ENCODE measurements at regions not wholly inside any gene's neighbourhood (a gene's known extent, or its start where the extent isn't known, plus 50 kb on each side); places are given as distances from the start of the nearest gene placed in this dataset.

DNA sequence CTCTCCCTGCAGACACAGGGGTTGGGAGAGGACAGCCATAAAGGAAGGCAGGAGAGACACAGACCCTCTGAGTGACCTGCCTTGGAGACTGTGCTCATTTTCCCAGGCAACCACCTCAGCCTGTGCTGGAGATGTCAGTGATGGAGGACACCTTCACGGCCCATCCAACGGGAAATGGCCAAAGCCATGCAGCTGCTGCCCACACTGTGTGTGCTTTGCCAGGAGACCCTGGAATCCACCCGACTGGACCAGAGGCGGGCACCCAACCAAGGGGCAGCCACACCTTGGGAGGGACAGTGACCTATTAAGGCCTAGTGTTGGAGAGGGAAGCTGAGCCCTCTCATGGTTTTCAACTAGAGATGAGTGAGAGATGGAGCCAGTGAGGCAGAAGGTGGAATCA, 192.5 kb downstream of the SMAD2 start:
- peaks cover 9 to 13% (median 11%) of the 10 kb centered on the region in 3 donors for H3K27me3 Mint-ChIP-seq (ENCODE audit: low read depth in 3 of 3)
- H3K9me3 Mint-ChIP-seq, result peaks cover 0 to 3% (median 0%) of the 10 kb centered on the region in 6 donors
- no peak overlapping the region for H3K27ac Mint-ChIP-seq
- no peaks in the 10 kb centered on the region for H3K36me3 Mint-ChIP-seq
- H3K4me3 Mint-ChIP-seq, result no peak overlapping the region
- H3K4me1 Mint-ChIP-seq, result no peaks in the 10 kb centered on the region
- no peak for DNase-seq

DNA sequence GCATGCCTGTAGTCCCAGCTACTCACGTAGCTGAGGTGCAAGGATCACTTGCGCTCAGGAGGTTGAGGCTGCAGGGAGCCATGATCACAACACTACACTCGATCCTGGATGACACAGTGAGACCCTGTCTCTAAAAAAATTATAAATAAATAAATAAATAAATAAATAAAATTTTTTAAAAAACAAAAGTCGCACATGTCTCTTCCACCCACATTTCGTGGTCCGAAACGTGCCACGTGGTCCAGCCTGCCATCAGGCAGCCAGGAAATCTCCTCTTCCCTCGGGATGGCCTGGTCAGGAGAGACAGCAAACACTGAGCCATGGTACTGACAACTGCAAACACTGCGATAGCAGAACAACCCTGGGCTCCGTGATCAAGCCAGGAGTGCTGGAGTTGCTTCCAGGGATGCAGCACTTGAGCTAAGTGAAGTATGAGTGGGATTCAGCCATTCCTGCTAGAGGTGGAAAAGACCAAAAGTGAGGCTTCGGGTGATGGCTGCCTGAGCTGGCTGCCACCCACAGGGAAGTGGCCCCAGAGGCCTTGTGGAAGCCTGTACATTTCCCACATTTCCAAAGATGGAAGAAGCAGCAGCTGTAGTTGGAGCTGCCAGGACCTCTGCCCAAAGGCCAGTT, 193.1 kb downstream of the SMAD2 start:
- peaks cover 9 to 13% (median 13%) of the 10 kb centered on the region in 3 donors for H3K27me3 Mint-ChIP-seq (ENCODE audit: low read depth in 3 of 3)
- H3K36me3 Mint-ChIP-seq, result no peaks in the 10 kb centered on the region
- H3K4me1 Mint-ChIP-seq, result no peaks in the 10 kb centered on the region
- peaks cover 0 to 3% (median 0%) of the 10 kb centered on the region in 6 donors for H3K9me3 Mint-ChIP-seq
- H3K27ac Mint-ChIP-seq, result no peak overlapping the region
- DNase-seq, result no peak
- H3K4me3 Mint-ChIP-seq, result no peak overlapping the region

- no peak for DNase-seq
- Mint-ChIP-seq H3K27ac (no peak overlapping the region), H3K36me3 (no peaks in the 10 kb centered on the region), H3K27me3 (ENCODE audit: low read depth in 3 of 3) (peaks cover 9 to 18% (median 13%) of the 10 kb centered on the region in 3 donors), H3K4me1 (no peaks in the 10 kb centered on the region), H3K9me3 (peaks cover 0 to 3% (median 0%) of the 10 kb centered on the region in 6 donors), H3K4me3 (no peak overlapping the region)
Observed at GRCh38 chr18:47736376-47737140, 193.9 kb downstream of the SMAD2 start.

DNA sequence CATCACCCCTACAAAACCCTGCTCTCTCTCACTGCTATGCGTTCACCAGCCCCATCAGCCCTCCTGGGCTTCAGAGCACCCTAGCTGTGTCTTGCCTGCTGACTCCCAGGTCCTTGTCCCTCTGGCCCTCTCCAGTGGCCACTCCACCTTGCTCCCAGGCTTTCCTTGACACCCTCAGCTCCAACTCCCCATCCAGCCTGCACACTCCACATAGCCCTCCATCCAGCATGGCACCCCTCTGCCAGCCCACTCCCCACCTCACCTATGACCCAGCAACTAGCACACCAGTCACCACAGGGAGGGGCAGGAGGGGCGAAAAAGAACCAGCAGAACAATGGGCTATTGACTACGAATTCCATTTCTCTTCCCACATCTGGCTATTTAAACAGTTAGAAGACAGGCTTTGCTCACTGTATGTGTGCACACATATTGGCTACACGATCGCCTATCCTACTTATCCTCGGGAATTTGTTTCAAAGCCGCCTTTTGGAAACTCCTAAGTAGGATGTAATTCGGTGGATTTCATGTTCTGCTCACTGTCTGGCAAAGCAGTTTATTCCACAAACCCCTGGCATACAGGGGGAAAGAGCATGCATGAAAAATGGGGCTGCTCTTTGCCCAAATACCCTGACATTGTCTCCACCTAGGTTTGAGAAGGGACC, 195.3 kb downstream of the SMAD2 start:
- Mint-ChIP-seq H3K27ac (no peak overlapping the region), H3K27me3 (ENCODE audit: low read depth in 3 of 3) (peaks cover 9 to 21% (median 15%) of the 10 kb centered on the region in 3 donors), H3K4me3 (no peak overlapping the region), H3K9me3 (peaks cover 0 to 3% (median 0%) of the 10 kb centered on the region in 6 donors), H3K4me1 (no peaks in the 10 kb centered on the region), H3K36me3 (no peaks in the 10 kb centered on the region)
- DNase-seq, result no peak

DNA sequence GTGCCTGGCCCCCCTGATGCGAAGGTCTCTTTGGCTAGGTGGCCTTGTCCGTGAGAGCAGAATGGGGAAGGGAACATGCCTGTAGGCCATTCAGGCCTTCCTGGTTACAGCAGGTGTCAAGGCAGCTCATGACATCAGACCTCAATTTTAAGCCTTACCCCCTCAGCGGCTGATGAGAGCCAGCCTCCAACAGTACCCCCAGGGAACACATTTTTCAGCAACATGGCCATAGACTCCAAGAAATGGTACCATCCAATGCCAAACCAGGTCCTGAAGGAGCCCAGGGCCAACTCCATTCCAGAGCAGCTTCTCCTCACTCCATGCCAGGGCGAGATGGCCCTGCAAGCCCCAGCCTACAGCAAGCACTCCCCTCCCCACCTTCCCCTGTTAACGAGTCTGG, 199.2 kb downstream of the SMAD2 start:
- Mint-ChIP-seq H3K27ac (no peak overlapping the region), H3K9me3 (no peaks in the 10 kb centered on the region), H3K36me3 (no peaks in the 10 kb centered on the region), H3K4me3 (no peak overlapping the region), H3K4me1 (no peaks in the 10 kb centered on the region), H3K27me3 (ENCODE audit: low read depth in 3 of 3) (peaks cover 7 to 14% (median 7%) of the 10 kb centered on the region in 3 donors)
- DNase-seq, result no peak

GRCh38 chr18:47730795-47731194, 199.7 kb downstream of the SMAD2 start:
- Mint-ChIP-seq H3K27ac (no peak overlapping the region), H3K9me3 (no peaks in the 10 kb centered on the region), H3K36me3 (no peaks in the 10 kb centered on the region), H3K4me1 (no peaks in the 10 kb centered on the region), H3K27me3 (ENCODE audit: low read depth in 3 of 3) (peaks cover 4 to 9% (median 7%) of the 10 kb centered on the region in 3 donors), H3K4me3 (no peak overlapping the region)
- DNase-seq, result no peak

DNA sequence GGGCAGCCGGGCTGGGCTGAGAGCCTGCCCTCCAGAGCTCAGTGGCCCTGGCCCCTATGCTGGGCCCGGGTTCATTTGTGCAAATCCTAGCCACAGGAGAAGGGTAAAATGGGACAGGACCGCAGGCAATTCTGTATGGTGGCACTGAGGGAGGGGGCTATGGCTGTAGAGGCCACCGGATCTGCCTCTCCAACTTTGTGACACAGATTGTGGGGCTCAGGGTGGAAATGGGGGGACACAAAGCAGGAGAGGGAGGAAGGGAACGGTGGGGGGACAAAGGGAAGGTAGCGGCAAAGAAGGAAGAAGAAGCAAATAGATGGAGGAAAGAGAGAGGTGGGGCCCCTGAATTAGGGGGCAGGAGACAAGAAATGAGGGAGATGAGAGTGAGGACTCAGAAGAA, 201.1 kb downstream of the SMAD2 start:
- no peak for DNase-seq
- Mint-ChIP-seq H3K4me3 (no peak overlapping the region), H3K36me3 (no peaks in the 10 kb centered on the region), H3K9me3 (no peaks in the 10 kb centered on the region), H3K27me3 (ENCODE audit: low read depth in 3 of 3) (peaks cover 0 to 15% (median 4%) of the 10 kb centered on the region in 3 donors), H3K27ac (no peak overlapping the region), H3K4me1 (no peaks in the 10 kb centered on the region)

- H3K27me3 Mint-ChIP-seq (ENCODE audit: low read depth in 3 of 3), result peaks cover 0 to 15% (median 4%) of the 10 kb centered on the region in 3 donors
- no peaks in the 10 kb centered on the region for H3K4me1 Mint-ChIP-seq
- H3K9me3 Mint-ChIP-seq, result no peaks in the 10 kb centered on the region
- H3K4me3 Mint-ChIP-seq, result no peak overlapping the region
- H3K36me3 Mint-ChIP-seq, result no peaks in the 10 kb centered on the region
- DNase-seq, result no peak
- no peak overlapping the region for H3K27ac Mint-ChIP-seq
Observed at GRCh38 chr18:47728921-47729320, 201.5 kb downstream of the SMAD2 start.

DNA sequence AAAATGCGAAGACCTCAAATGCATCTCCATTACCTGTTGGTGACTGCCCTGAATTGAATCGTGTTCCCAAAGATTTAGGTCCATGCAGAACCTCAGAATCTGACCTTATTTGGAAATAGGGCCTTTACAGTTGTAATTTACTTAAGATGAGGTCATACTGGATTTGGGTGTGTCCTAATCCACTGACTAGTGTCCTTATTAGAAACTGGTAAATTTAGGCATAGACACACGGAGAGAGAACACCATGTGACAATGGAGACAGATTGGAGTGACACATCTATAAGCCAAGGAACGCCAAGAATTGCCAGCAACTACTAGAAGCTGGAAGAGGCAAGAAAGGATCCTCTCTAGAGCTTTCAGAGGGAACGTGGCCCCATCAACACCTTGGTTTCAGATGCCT, 203.1 kb downstream of the SMAD2 start:
- H3K27ac Mint-ChIP-seq, result no peak overlapping the region
- H3K36me3 Mint-ChIP-seq, result no peaks in the 10 kb centered on the region
- no peak for DNase-seq
- H3K4me3 Mint-ChIP-seq, result no peak overlapping the region
- no peaks in the 10 kb centered on the region for H3K9me3 Mint-ChIP-seq
- H3K4me1 Mint-ChIP-seq, result no peaks in the 10 kb centered on the region
- H3K27me3 Mint-ChIP-seq (ENCODE audit: low read depth in 3 of 3), result peaks cover 0 to 13% (median 3%) of the 10 kb centered on the region in 3 donors

- H3K27ac Mint-ChIP-seq, result no peak overlapping the region
- no peaks in the 10 kb centered on the region for H3K4me1 Mint-ChIP-seq
- no peak overlapping the region for H3K4me3 Mint-ChIP-seq
- DNase-seq, result no peak
- H3K27me3 Mint-ChIP-seq (ENCODE audit: low read depth in 3 of 3), result peaks cover 0 to 8% (median 2%) of the 10 kb centered on the region in 3 donors
- H3K9me3 Mint-ChIP-seq, result no peaks in the 10 kb centered on the region
- H3K36me3 Mint-ChIP-seq, result no peaks in the 10 kb centered on the region
Observed at GRCh38 chr18:47726550-47726949, 203.9 kb downstream of the SMAD2 start.

- H3K4me1 Mint-ChIP-seq, result no peaks in the 10 kb centered on the region
- H3K9me3 Mint-ChIP-seq, result no peaks in the 10 kb centered on the region
- no peak for DNase-seq
- H3K27me3 Mint-ChIP-seq (ENCODE audit: low read depth in 3 of 3), result peaks cover 0 to 6% (median 0%) of the 10 kb centered on the region in 3 donors
- H3K4me3 Mint-ChIP-seq, result no peak overlapping the region
- H3K27ac Mint-ChIP-seq, result no peak overlapping the region
- no peaks in the 10 kb centered on the region for H3K36me3 Mint-ChIP-seq
Observed at GRCh38 chr18:47725656-47726055, 204.8 kb downstream of the SMAD2 start.

DNA sequence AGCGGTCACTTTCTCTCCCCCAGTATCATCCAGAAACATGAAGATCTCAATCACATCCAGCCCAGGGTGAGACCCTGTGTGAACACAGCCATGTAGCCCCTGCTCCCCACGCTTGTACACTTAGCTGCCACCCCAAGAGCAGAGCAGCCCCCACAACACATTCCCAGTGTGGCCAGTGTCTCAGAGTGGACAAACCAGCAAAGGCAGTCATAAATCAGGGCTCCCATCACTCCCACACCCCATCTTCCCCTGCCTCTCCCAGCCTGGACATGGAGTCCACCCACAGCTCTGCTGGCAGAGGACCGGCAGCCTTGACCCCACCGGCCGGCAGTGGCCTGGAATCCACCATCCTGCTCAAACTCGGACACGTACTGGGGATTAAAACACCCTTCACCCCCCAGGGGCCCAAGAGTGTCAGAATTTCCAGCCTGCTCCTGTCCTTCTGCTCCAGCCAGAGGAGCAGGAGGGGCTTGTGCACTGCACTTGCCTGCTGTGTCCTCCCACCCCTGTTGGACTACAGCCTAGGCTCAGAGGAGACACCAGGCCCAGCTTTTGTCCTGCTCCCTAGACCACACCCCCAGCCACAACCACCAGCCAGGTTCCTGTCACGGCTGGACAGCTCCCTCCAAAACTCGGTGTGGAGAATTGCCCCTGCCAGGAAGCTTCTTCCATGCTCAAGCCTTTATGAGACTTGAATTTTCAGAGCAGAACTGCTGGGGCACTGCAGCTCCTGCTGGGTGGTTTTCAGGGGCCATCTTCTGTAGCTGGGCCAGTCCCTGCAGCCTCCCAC, 206.1 kb downstream of the SMAD2 start:
- no peaks in the 10 kb centered on the region for H3K9me3 Mint-ChIP-seq
- no peak overlapping the region for H3K27ac Mint-ChIP-seq
- no peak overlapping the region for H3K4me3 Mint-ChIP-seq

GRCh38 chr18:47721876-47722275, 208.6 kb downstream of the SMAD2 start:
- Mint-ChIP-seq H3K36me3 (no peaks in the 10 kb centered on the region), H3K27me3 (ENCODE audit: low read depth in 3 of 3) (peaks cover 0 to 7% (median 0%) of the 10 kb centered on the region in 3 donors), H3K4me3 (no peak overlapping the region), H3K9me3 (no peaks in the 10 kb centered on the region), H3K4me1 (no peaks in the 10 kb centered on the region), H3K27ac (no peak overlapping the region)
- no peak for DNase-seq

More for the DNA sequence above, 206.1 kb downstream of the SMAD2 start:
- DNase-seq, result no peak
- no peaks in the 10 kb centered on the region for H3K36me3 Mint-ChIP-seq
- no peaks in the 10 kb centered on the region for H3K4me1 Mint-ChIP-seq
- peaks cover 0 to 5% (median 0%) of the 10 kb centered on the region in 3 donors for H3K27me3 Mint-ChIP-seq (ENCODE audit: low read depth in 3 of 3)
